Liver (tissue), 3 donors: ENCODE measurements at regions not wholly inside any gene's neighbourhood (a gene's known extent, or its start where the extent isn't known, plus 50 kb on each side); places are given as distances from the start of the nearest gene placed in this dataset.

Source experiments
- RAD21 ChIP-seq, 2 donors: IDR thresholded peaks; 2 replicates each; pipeline ENCODE4 v1.6.1; 2016; ENCODE audit warnings: antibody characterized with exemption in 2 of 2, mild to moderate bottlenecking in 2 of 2
- RXRA ChIP-seq, 2 donors: IDR thresholded peaks; 2 replicates each; pipeline ENCODE4 v1.6.1; 2017 to 2018; ENCODE audit warnings: antibody characterized with exemption in 2 of 2, mild to moderate bottlenecking in 1 of 2
- TAF1 ChIP-seq: conservative IDR thresholded peaks from 2 replicates; pipeline ENCODE4 v1.6.1; 2016; ENCODE audit warnings: antibody characterized with exemption, mild to moderate bottlenecking
- YY1 ChIP-seq: IDR thresholded peaks from 2 replicates; pipeline ENCODE4 v1.6.1; 2016; ENCODE audit warnings: antibody characterized with exemption, mild to moderate bottlenecking
- TF ChIP-seq, protein P1 (sequence below): fragments of 150-350 bp; IDR thresholded peaks from 2 replicates; pipeline ENCODE4 v1.5.1; 2017; ENCODE audit warnings: improper control_type of control experiment, low read depth, low read length; ENCODE audit not compliant: missing input control
- donor health status: healthy.
- donor health status: healthy.

GRCh38 chr4:3599951-3600350 lies 67.7 kb upstream of the LRPAP1 start:
- TF ChIP-seq, protein P1, sequence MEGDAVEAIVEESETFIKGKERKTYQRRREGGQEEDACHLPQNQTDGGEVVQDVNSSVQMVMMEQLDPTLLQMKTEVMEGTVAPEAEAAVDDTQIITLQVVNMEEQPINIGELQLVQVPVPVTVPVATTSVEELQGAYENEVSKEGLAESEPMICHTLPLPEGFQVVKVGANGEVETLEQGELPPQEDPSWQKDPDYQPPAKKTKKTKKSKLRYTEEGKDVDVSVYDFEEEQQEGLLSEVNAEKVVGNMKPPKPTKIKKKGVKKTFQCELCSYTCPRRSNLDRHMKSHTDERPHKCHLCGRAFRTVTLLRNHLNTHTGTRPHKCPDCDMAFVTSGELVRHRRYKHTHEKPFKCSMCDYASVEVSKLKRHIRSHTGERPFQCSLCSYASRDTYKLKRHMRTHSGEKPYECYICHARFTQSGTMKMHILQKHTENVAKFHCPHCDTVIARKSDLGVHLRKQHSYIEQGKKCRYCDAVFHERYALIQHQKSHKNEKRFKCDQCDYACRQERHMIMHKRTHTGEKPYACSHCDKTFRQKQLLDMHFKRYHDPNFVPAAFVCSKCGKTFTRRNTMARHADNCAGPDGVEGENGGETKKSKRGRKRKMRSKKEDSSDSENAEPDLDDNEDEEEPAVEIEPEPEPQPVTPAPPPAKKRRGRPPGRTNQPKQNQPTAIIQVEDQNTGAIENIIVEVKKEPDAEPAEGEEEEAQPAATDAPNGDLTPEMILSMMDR: no peak
- TF ChIP-seq RAD21 (IDR thresholded peaks at IDR 0.05) (no peak), TAF1 (no peak), RXRA (IDR thresholded peaks at IDR 0.05) (no peak), YY1 (no peak)
